Gastroesophageal sphincter (tissue), 4 donors: ENCODE measurements at regions not wholly inside any gene's neighbourhood (a gene's known extent, or its start where the extent isn't known, plus 50 kb on each side); places are given as distances from the start of the nearest gene placed in this dataset.

Experiments used
- ATAC-seq: fragments of 150-250 bp; one replicate; pipeline ENCODE4 v1.9.1; 2016; ENCODE audit warnings: mild to moderate bottlenecking, moderate library complexity
- H3K27ac ChIP-seq, 4 donors: fragments of 200-600 bp; sonication (generic) in 3 of 4; 1 replicate in 3 of 4; 2 replicates in 1 of 4; pipeline ENCODE4 v1.5.1; 2016 to 2019
- H3K27me3 ChIP-seq: fragments of 200-600 bp; sonication (generic); one replicate; pipeline ENCODE4 v1.5.1; 2019
- H3K36me3 ChIP-seq, 2 donors: fragments of 200-600 bp; sonication (generic); one replicate each; pipeline ENCODE4 v1.5.1; 2019; ENCODE audit warnings: control low read depth in 1 of 2
- H3K4me1 ChIP-seq, 3 donors: fragments of 200-600 bp; sonication (generic); 1 replicate in 2 of 3; 2 replicates in 1 of 3; pipeline ENCODE4 v1.5.1; 2016 to 2019; ENCODE audit warnings: control low read depth in 2 of 3
- H3K4me3 ChIP-seq, 2 donors: fragments of 200-600 bp; sonication (generic); one replicate each; pipeline ENCODE4 v1.5.1; 2019; ENCODE audit warnings: mild to moderate bottlenecking in 1 of 2, moderate library complexity in 1 of 2
- H3K9me3 ChIP-seq, 3 donors: fragments of 200-600 bp; sonication (generic); one replicate each; pipeline ENCODE4 v1.5.1; 2017 to 2019; ENCODE audit warnings: control low read depth in 2 of 3
- CTCF ChIP-seq, 4 experiments: fragments of 200-600 bp in 2 of 4; fragments of 450-650 bp in 2 of 4; sonication (generic) in 1 of 4; IDR thresholded peaks; one replicate each; pipeline ENCODE4 v1.5.1; 2017 to 2019; ENCODE audit warnings: antibody characterized with exemption in 4 of 4, mild to moderate bottlenecking in 2 of 4, moderate library complexity in 2 of 4
- EP300 ChIP-seq: sonication (generic); formaldehyde crosslinking; IDR thresholded peaks from one replicate; pipeline ENCODE4 v1.6.1; 2017; ENCODE audit warnings: antibody characterized with exemption, mild to moderate bottlenecking
- POLR2A ChIP-seq, 2 donors: fragments of 450-650 bp; IDR thresholded peaks; one replicate each; pipeline ENCODE4 v1.6.1; 2017; ENCODE audit warnings: antibody characterized with exemption in 2 of 2, mild to moderate bottlenecking in 2 of 2, moderate library complexity in 1 of 2
- POLR2AphosphoS5 ChIP-seq: sonication (generic); formaldehyde crosslinking; IDR thresholded peaks from one replicate; pipeline ENCODE4 v1.6.1; 2017; ENCODE audit warnings: antibody characterized with exemption
- WGBS, 2 donors: methylation state at CpG; one replicate each; pipeline ENCODE4 v1.1.5; 2018; ENCODE audit warnings: low coverage in 1 of 2; 5-methylcytosine and 5-hydroxymethylcytosine counted together

- ATAC-seq: no peak
- 57 to 100% methylated on average over 1 to 2 of the region's 3 CpGs for WGBS, 2 donors
- Histone ChIP-seq H3K9me3 (no peaks in the 10 kb centered on the region), H3K4me3 (no peak overlapping the region), H3K27me3 (no peaks in the 10 kb centered on the region), H3K27ac (no peak overlapping the region), H3K4me1 (no peaks in the 10 kb centered on the region), H3K36me3 (no peaks in the 10 kb centered on the region)
- TF ChIP-seq POLR2AphosphoS5 (no peak), CTCF (IDR thresholded peaks at IDR 0.05) (no peak), EP300 (no peak), POLR2A (IDR thresholded peaks at IDR 0.05) (no peak)
Observed at GRCh38 chr1:67601539-67601938, 83.5 kb upstream of the GADD45A start.

GRCh38 chr1:67601955-67602354, 83.0 kb upstream of the GADD45A start:
- WGBS, 2 donors: 29 to 85% methylated on average over 1 to 2 of the region's 2 CpGs
- H3K27me3 ChIP-seq: no peaks in the 10 kb centered on the region
- no peaks in the 10 kb centered on the region for H3K36me3 ChIP-seq
- no peak overlapping the region for H3K4me3 ChIP-seq
- no peaks in the 10 kb centered on the region for H3K9me3 ChIP-seq
- H3K27ac ChIP-seq: no peak overlapping the region
- TF ChIP-seq POLR2A (IDR thresholded peaks at IDR 0.05) (no peak), POLR2AphosphoS5 (no peak), CTCF (IDR thresholded peaks at IDR 0.05) (no peak), EP300 (no peak)
- no peaks in the 10 kb centered on the region for H3K4me1 ChIP-seq
- no peak for ATAC-seq

GRCh38 chr1:67604778-67605177, 80.2 kb upstream of the GADD45A start:
- H3K27ac ChIP-seq: no peak overlapping the region

GRCh38 chr1:67605209-67605780, 79.7 kb upstream of the GADD45A start:
- Histone ChIP-seq H3K36me3 (no peaks in the 10 kb centered on the region), H3K4me3 (no peak overlapping the region), H3K27me3 (no peaks in the 10 kb centered on the region), H3K27ac (no peak overlapping the region), H3K9me3 (no peaks in the 10 kb centered on the region), H3K4me1 (no peaks in the 10 kb centered on the region)
- TF ChIP-seq POLR2AphosphoS5 (no peak), POLR2A (IDR thresholded peaks at IDR 0.05) (no peak), EP300 (no peak), CTCF (IDR thresholded peaks at IDR 0.05) (no peak)
- ATAC-seq: no peak
- 93 to 94% methylated on average over 2 to 6 of the region's 7 CpGs for WGBS, 2 donors

More at GRCh38 chr1:67604778-67605177, 80.2 kb upstream of the GADD45A start:
- no peaks in the 10 kb centered on the region for H3K27me3 ChIP-seq
- no peak for ATAC-seq
- H3K4me1 ChIP-seq: no peaks in the 10 kb centered on the region
- WGBS, 2 donors: 34 to 40% methylated on average over 2 to 4 of the region's 5 CpGs
- TF ChIP-seq EP300: no peak
- H3K36me3 ChIP-seq: no peaks in the 10 kb centered on the region
- no peaks in the 10 kb centered on the region for H3K9me3 ChIP-seq
- H3K4me3 ChIP-seq: no peak overlapping the region

- no peaks in the 10 kb centered on the region for H3K4me1 ChIP-seq
- TF ChIP-seq EP300: no peak
- no peak for TF ChIP-seq CTCF (IDR thresholded peaks at IDR 0.05)
- no peak for TF ChIP-seq POLR2A (IDR thresholded peaks at IDR 0.05)
- TF ChIP-seq POLR2AphosphoS5: no peak
- no peak overlapping the region for H3K27ac ChIP-seq
- no peak overlapping the region for H3K4me3 ChIP-seq
- H3K36me3 ChIP-seq: no peaks in the 10 kb centered on the region
- H3K27me3 ChIP-seq: no peaks in the 10 kb centered on the region
- WGBS, 2 donors: 100% methylated on average over 2 to 3 of the region's 4 CpGs
- H3K9me3 ChIP-seq: no peaks in the 10 kb centered on the region
- ATAC-seq: no peak
Observed at GRCh38 chr1:67607286-67607685, 77.7 kb upstream of the GADD45A start.
